Stimulated activated naive CD8-positive, alpha-beta T cell treated with anti-CD3 and anti-CD28 coated beads, Interleukin-15, Interleukin-2, amounts not matched to agents 100 ng/mL and 50 ng/mL, for 24 hours (primary cell): ENCODE measurements at regions not wholly inside any gene's neighbourhood (a gene's known extent, or its start where the extent isn't known, plus 50 kb on each side); places are given as distances from the start of the nearest gene placed in this dataset.

Experiments used
- H3K27ac Mint-ChIP-seq: one replicate; pipeline ENCODE4 v1.8.0; 2021; ENCODE audit warnings: mild to moderate bottlenecking, mixed read lengths
- H3K27me3 Mint-ChIP-seq: one replicate; pipeline ENCODE4 v1.8.0; 2021; ENCODE audit warnings: mixed read lengths
- H3K36me3 Mint-ChIP-seq: one replicate; pipeline ENCODE4 v1.8.0; 2021; ENCODE audit warnings: low read depth, mixed read lengths
- H3K4me1 Mint-ChIP-seq: one replicate; pipeline ENCODE4 v1.8.0; 2021; ENCODE audit warnings: low read depth, mixed read lengths
- H3K4me3 Mint-ChIP-seq: one replicate; pipeline ENCODE4 v1.8.0; 2021; ENCODE audit warnings: mild to moderate bottlenecking, mixed read lengths
- H3K9me3 Mint-ChIP-seq: one replicate; pipeline ENCODE4 v1.8.0; 2021; ENCODE audit warnings: mixed read lengths

DNA sequence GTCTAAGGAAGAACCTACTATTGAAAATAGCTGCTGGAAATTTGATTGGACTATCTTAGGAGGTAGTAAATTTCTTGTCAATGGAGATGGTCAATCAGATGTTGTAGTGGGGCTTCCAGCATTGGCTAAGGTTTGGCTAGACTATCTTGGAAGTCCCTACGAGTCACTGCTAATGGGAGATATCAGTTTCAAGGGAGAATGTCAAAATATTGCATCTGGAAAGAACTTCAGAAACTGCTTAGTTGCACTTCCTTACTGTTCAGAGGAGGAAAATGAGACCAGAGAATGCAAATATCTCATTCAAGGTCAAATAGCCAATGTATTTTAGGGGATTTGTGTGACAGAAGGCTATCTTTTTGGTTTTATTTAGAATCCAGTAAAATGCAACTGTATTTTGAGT lies 53.5 kb upstream of the CCN2 start:
- H3K9me3 Mint-ChIP-seq, result peaks cover 6% of the 10 kb centered on the region

DNA sequence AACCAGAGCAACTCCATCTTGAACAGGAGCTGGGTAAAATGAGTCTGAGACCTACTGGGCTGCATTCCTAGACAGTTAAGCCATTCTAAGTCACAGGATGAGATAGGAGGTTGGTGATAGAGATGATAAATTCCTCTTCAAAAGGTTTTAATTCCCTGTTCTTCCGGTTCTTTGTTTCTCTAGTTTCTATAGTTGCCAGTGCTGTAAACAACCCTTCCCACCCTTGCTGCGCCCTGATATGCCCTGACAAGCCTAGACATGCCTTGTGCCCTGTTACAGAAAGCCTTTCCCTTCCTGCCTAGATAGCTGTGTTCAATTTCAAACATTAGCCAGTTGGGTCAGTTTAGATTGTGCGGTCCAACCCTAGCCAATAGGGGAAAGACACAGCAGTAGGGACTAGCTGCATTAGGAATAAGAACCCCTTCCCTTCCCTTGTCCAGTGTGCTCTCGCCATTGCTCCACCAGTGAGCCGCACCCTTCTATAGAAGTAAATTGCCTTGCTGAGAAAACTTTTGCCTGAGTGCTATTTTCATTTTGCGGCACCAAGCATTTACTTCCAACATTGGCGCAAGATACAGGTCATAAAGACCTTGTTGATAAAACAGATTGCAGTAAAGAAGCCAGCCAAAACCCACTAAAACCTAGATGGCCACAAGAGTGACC lies 52.5 kb upstream of the CCN2 start:
- Mint-ChIP-seq H3K4me1 (no peaks in the 10 kb centered on the region), H3K9me3 (peaks cover 9% of the 10 kb centered on the region), H3K4me3 (no peak overlapping the region), H3K27ac (no peak overlapping the region), H3K36me3 (no peaks in the 10 kb centered on the region), H3K27me3 (peaks cover 3% of the 10 kb centered on the region)

More for the DNA sequence above, 53.5 kb upstream of the CCN2 start:
- Mint-ChIP-seq H3K27ac (no peak overlapping the region), H3K27me3 (no peaks in the 10 kb centered on the region), H3K36me3 (no peaks in the 10 kb centered on the region), H3K4me3 (no peak overlapping the region), H3K4me1 (no peaks in the 10 kb centered on the region)
